PC-9 (cell line): ENCODE measurements at regions not wholly inside any gene's neighbourhood (a gene's known extent, or its start where the extent isn't known, plus 50 kb on each side); places are given as distances from the start of the nearest gene placed in this dataset.

Experiments
- CTCF ChIP-seq: fragments of 200-600 bp; sonication (generic); conservative IDR thresholded peaks from 2 replicates; pipeline ENCODE4 v1.6.1; 2017; ENCODE audit warnings: mixed run types, antibody characterized with exemption, mild to moderate bottlenecking, moderate library complexity
- EZH2 ChIP-seq: fragments of 200-600 bp; sonication (generic); IDR thresholded peaks from 2 replicates; pipeline ENCODE4 v1.8.0; 2017; ENCODE audit warnings: antibody characterized with exemption, low read depth

DNA sequence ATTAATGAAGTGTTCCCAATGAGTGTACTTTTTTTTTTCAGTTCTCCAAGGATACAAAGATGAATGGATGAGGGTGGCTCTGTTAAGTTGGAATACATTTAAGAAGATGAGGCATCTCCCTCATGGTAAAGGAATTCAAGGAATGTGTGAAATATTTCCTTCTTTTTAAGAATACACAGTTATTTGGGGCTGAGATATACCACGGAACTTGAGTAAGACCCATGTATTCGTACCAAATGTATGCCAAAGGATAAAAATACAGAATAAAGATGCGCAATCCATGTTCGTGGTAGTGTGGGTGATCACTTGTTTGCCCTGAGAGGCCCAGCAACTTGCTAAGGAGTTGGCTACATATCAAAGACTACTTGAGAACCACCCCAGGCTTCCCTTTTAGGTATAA lies 164.2 kb upstream of the TCF21 start:
- no peak for TF ChIP-seq CTCF
- TF ChIP-seq EZH2: no peak
